ENCODE measurements at regions not wholly inside any gene's neighbourhood (a gene's known extent, or its start where the extent isn't known, plus 50 kb on each side); places are given as distances from the start of the nearest gene placed in this dataset.

DNA sequence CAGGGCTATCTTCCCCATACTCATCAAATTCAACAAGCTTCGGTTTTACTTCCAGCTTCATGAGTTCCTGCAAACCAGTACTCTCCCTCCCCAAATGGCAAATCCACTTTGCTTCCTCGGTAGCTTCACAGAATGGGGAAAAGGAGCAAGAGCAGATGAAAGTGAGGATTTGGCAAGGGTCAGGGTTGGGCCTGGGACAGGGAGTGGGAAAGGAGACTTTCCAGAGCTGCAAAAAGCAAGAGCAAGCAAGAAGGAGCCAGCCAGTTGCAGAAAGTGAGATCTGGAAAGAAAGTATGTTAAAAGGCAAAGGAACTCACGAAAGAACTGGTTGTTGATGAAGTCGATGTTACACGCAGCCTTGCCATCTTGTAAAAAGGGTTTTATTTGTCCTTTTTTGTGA lies 522.8 kb upstream of the TBX3 start:
- intact Hi-C loops (cut with micrococcal nuclease): no loop called here
- BruUV-seq (replicated peaks): no TSS peak

More for the DNA sequence above, 522.8 kb upstream of the TBX3 start:
- ChIA-PET POLR2A (no interaction called here), CTCF (no interaction called here)
- H3K36me3 ChIP-seq (ENCODE audit: control insufficient read depth in 2 of 2, extremely low read depth in 1 of 2, insufficient read depth in 2 of 2, low read length in 2 of 2): no peaks in the 10 kb centered on the region
- no peaks in the 10 kb centered on the region for H4K20me1 ChIP-seq (replicated peaks; ENCODE audit: control insufficient read depth, extremely low read depth, insufficient read depth, low read length)
- no peaks in the 10 kb centered on the region for H3K4me1 ChIP-seq (ENCODE audit: control insufficient read depth, extremely low read depth, insufficient read depth, low read length)
- no peaks in the 10 kb centered on the region for H3K27me3 ChIP-seq (ENCODE audit: control insufficient read depth in 2 of 2, insufficient read depth in 2 of 2, low read length in 2 of 2)
- dilution Hi-C loops (cut with MboI; ENCODE audit: extremely low pct_ligation_motif_present, low sequenced_read_pairs): no loop called here
- no peak overlapping the region for H3K9ac ChIP-seq (replicated peaks; ENCODE audit: extremely low read depth, insufficient read depth, low read length)
- no peak overlapping the region for H3K4me3 ChIP-seq (replicated peaks in 1 of 3; ENCODE audit: insufficient read depth in 1 of 3, low read depth in 1 of 3, low read length in 3 of 3)
- H3K4me2 ChIP-seq (ENCODE audit: insufficient read depth, low read length): no peak overlapping the region
- H3K9me3 ChIP-seq (replicated peaks; ENCODE audit: control insufficient read depth, insufficient read depth, low read length): no peaks in the 10 kb centered on the region
- TF ChIP-seq POLR2A (IDR thresholded peaks at IDR 0.05; ENCODE audit: low read depth, low read length) (no peak), MYC (IDR thresholded peaks at IDR 0.05; ENCODE audit: low read depth, low read length) (no peak), JUN (IDR thresholded peaks at IDR 0.05; ENCODE audit: borderline replicate concordance, insufficient read depth, insufficient read length, low read depth) (no peak), EZH2 (IDR thresholded peaks at IDR 0.05; ENCODE audit: borderline replicate concordance, low read depth, low read length, severe bottlenecking) (no peak), POLR2AphosphoS5 (IDR thresholded peaks at IDR 0.05; ENCODE audit: insufficient read depth, low read depth, low read length) (no peak), GATA2 (IDR thresholded peaks at IDR 0.05; ENCODE audit: insufficient read depth, insufficient read length, low read depth, low read length) (no peak), FOS (IDR thresholded peaks at IDR 0.05; ENCODE audit: borderline replicate concordance, insufficient read depth, low read length) (no peak)
- TF ChIP-seq, protein P1, sequence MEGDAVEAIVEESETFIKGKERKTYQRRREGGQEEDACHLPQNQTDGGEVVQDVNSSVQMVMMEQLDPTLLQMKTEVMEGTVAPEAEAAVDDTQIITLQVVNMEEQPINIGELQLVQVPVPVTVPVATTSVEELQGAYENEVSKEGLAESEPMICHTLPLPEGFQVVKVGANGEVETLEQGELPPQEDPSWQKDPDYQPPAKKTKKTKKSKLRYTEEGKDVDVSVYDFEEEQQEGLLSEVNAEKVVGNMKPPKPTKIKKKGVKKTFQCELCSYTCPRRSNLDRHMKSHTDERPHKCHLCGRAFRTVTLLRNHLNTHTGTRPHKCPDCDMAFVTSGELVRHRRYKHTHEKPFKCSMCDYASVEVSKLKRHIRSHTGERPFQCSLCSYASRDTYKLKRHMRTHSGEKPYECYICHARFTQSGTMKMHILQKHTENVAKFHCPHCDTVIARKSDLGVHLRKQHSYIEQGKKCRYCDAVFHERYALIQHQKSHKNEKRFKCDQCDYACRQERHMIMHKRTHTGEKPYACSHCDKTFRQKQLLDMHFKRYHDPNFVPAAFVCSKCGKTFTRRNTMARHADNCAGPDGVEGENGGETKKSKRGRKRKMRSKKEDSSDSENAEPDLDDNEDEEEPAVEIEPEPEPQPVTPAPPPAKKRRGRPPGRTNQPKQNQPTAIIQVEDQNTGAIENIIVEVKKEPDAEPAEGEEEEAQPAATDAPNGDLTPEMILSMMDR (IDR thresholded peaks at IDR 0.05; ENCODE audit: extremely low read depth in 1 of 2, insufficient read depth in 1 of 2, low read depth in 1 of 2, low read length in 2 of 2): no peak
- TF ChIP-seq, protein P2, sequence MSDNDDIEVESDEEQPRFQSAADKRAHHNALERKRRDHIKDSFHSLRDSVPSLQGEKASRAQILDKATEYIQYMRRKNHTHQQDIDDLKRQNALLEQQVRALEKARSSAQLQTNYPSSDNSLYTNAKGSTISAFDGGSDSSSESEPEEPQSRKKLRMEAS (IDR thresholded peaks at IDR 0.05; ENCODE audit: insufficient read depth, insufficient read length): no peak
- DNase-seq (ENCODE audit: low read depth, low spot score) (no peak), FAIRE-seq (no peak)
- no peak overlapping the region for H2AFZ ChIP-seq (ENCODE audit: low read depth, low read length)
- H3K27ac ChIP-seq (ENCODE audit: insufficient read depth, low read depth, low read length): no peak overlapping the region
- H3K79me2 ChIP-seq (ENCODE audit: control insufficient read depth, insufficient read depth, low read length): no peaks in the 10 kb centered on the region
- H3K9me1 ChIP-seq (replicated peaks; ENCODE audit: control insufficient read depth, extremely low read depth, insufficient read depth, low read length): no peaks in the 10 kb centered on the region

Measured in endothelial cell of umbilical vein (primary cell).